ENCODE measurements at regions not wholly inside any gene's neighbourhood (a gene's known extent, or its start where the extent isn't known, plus 50 kb on each side); places are given as distances from the start of the nearest gene placed in this dataset.

DNA sequence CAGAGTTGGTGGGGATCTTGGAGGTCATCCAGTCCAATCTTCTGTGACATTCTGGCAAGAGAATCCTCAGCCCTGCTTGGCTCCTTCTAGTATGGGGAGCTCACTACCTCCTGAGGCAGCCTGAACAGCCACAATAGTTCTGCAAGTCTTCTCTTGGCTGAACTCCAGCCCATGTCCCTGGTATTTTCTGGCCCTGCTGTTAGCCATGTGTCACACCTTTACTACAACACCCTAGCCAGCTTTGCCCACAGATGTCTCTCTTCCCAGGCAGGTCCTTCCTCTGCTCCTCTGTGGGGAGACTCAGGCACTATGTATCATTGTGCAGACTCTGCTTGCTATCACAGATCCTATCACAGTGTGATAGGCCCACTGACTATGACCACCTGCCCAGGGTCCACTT lies 297.7 kb downstream of the CTTN start:
- no peak overlapping the region for H3K9ac ChIP-seq (ENCODE audit: low read length)
- no peaks in the 10 kb centered on the region for H3K36me3 ChIP-seq (ENCODE audit: insufficient read depth, low read length)
- no peaks in the 10 kb centered on the region for H3K79me2 ChIP-seq (ENCODE audit: insufficient read depth, low read length)
- FAIRE-seq (no peak), DNase-seq (ENCODE audit: low read depth) (no peak)
- no peaks in the 10 kb centered on the region for H4K20me1 ChIP-seq (ENCODE audit: insufficient read depth, low read length)
- H3K27ac ChIP-seq (ENCODE audit: low read depth, low read length), result no peak overlapping the region
- Mint-ChIP-seq H3K4me1 (ENCODE audit: low read depth, unreplicated experiment) (no peaks in the 10 kb centered on the region), H3K4me3 (ENCODE audit: unreplicated experiment) (no peak overlapping the region), H3K36me3 (ENCODE audit: low read depth, unreplicated experiment) (peaks cover 6% of the 10 kb centered on the region), H3K27me3 (ENCODE audit: low read depth, unreplicated experiment) (peaks cover 48% of the 10 kb centered on the region), H3K9me3 (ENCODE audit: unreplicated experiment) (peaks cover 17% of the 10 kb centered on the region), H3K27ac (ENCODE audit: unreplicated experiment) (no peak overlapping the region)
- no peaks in the 10 kb centered on the region for H3K4me1 ChIP-seq (ENCODE audit: insufficient read depth, low read length)
- peaks cover 4% of the 10 kb centered on the region for H3K27me3 ChIP-seq (ENCODE audit: insufficient read depth, low read length)
- no peaks in the 10 kb centered on the region for H3K9me3 ChIP-seq (ENCODE audit: insufficient read depth, low read depth, low read length)
- no peak overlapping the region for H2AFZ ChIP-seq (ENCODE audit: low read depth, low read length)
- no peak for TF ChIP-seq EZH2 (IDR thresholded peaks at IDR 0.05; ENCODE audit: insufficient read depth, low read length)
- TF ChIP-seq, protein P1, sequence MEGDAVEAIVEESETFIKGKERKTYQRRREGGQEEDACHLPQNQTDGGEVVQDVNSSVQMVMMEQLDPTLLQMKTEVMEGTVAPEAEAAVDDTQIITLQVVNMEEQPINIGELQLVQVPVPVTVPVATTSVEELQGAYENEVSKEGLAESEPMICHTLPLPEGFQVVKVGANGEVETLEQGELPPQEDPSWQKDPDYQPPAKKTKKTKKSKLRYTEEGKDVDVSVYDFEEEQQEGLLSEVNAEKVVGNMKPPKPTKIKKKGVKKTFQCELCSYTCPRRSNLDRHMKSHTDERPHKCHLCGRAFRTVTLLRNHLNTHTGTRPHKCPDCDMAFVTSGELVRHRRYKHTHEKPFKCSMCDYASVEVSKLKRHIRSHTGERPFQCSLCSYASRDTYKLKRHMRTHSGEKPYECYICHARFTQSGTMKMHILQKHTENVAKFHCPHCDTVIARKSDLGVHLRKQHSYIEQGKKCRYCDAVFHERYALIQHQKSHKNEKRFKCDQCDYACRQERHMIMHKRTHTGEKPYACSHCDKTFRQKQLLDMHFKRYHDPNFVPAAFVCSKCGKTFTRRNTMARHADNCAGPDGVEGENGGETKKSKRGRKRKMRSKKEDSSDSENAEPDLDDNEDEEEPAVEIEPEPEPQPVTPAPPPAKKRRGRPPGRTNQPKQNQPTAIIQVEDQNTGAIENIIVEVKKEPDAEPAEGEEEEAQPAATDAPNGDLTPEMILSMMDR (IDR thresholded peaks at IDR 0.05; ENCODE audit: insufficient read depth, low read depth, low read length), result no peak
- no peak overlapping the region for H3K4me3 ChIP-seq (ENCODE audit: insufficient read depth, low read depth, low read length)
- H3K4me2 ChIP-seq (ENCODE audit: low read length), result no peak overlapping the region

DNA sequence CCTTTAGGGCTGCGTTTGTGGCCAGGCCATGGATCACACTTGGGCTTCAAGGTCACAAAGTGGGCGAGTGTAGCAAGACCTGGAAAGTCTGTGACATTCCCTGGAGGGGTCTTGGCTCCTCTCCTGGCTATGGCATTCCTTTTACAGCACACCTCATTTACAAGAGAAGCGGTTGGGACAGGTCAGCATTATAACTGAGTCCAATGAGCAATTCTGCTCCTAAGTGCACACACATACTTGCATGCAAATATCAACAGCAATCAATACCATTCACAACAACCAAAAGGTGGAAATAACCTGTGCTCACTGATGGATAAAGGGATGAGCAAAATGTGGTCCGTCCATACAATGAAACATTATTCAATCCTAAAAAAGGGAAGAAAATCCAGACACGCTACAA lies 298.2 kb downstream of the CTTN start:
- DNase-seq (ENCODE audit: low read depth), result no peak

DNA sequence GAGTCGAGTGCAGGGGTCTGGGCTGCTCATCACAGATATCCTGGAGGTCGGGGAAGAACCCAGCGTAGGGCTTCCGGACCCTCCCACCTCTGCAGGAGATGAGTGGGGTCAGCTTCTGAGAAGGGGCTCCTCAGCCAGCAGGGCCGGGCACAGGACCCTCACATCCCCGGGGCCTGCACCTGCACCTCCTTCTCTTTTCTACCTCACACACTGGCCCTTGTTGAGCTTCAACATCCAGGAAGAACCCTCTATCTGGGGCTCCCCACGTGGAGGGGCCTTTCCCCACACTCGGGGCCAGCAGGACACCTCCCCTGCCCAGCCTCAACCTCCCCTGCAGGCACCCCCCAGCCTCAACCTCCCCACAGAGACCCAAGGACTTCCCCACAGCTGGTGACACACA lies 299.4 kb downstream of the CTTN start:
- Histone ChIP-seq H3K36me3 (ENCODE audit: insufficient read depth, low read length) (no peaks in the 10 kb centered on the region), H3K4me2 (ENCODE audit: low read length) (no peak overlapping the region), H3K9me3 (ENCODE audit: insufficient read depth, low read depth, low read length) (no peaks in the 10 kb centered on the region), H3K79me2 (ENCODE audit: insufficient read depth, low read length) (no peaks in the 10 kb centered on the region), H3K4me3 (ENCODE audit: insufficient read depth, low read depth, low read length) (no peak overlapping the region), H3K9ac (ENCODE audit: low read length) (no peak overlapping the region), H3K4me1 (ENCODE audit: insufficient read depth, low read length) (no peaks in the 10 kb centered on the region), H3K27me3 (ENCODE audit: insufficient read depth, low read length) (peaks cover 2% of the 10 kb centered on the region), H3K27ac (ENCODE audit: low read depth, low read length) (no peak overlapping the region), H4K20me1 (ENCODE audit: insufficient read depth, low read length) (no peaks in the 10 kb centered on the region), H2AFZ (ENCODE audit: low read depth, low read length) (no peak overlapping the region)
- DNase-seq (ENCODE audit: low read depth) (no peak), FAIRE-seq (no peak)
- Mint-ChIP-seq H3K27me3 (ENCODE audit: low read depth, unreplicated experiment) (peaks cover 43% of the 10 kb centered on the region), H3K36me3 (ENCODE audit: low read depth, unreplicated experiment) (peaks cover 6% of the 10 kb centered on the region), H3K9me3 (ENCODE audit: unreplicated experiment) (peaks cover 17% of the 10 kb centered on the region), H3K4me3 (ENCODE audit: unreplicated experiment) (no peak overlapping the region), H3K27ac (ENCODE audit: unreplicated experiment) (no peak overlapping the region), H3K4me1 (ENCODE audit: low read depth, unreplicated experiment) (no peaks in the 10 kb centered on the region)
- no peak for TF ChIP-seq EZH2 (IDR thresholded peaks at IDR 0.05; ENCODE audit: insufficient read depth, low read length)
- TF ChIP-seq, protein P1 (IDR thresholded peaks at IDR 0.05; ENCODE audit: insufficient read depth, low read depth, low read length), result no peak

More for the DNA sequence above, 298.2 kb downstream of the CTTN start:
- no peaks in the 10 kb centered on the region for H3K4me1 Mint-ChIP-seq (ENCODE audit: low read depth, unreplicated experiment)
- H2AFZ ChIP-seq (ENCODE audit: low read depth, low read length), result no peak overlapping the region
- no peak overlapping the region for H3K27ac Mint-ChIP-seq (ENCODE audit: unreplicated experiment)
- H3K79me2 ChIP-seq (ENCODE audit: insufficient read depth, low read length), result no peaks in the 10 kb centered on the region
- H3K4me3 ChIP-seq (ENCODE audit: insufficient read depth, low read depth, low read length), result no peak overlapping the region
- no peak for TF ChIP-seq EZH2 (IDR thresholded peaks at IDR 0.05; ENCODE audit: insufficient read depth, low read length)
- TF ChIP-seq, protein P1 (IDR thresholded peaks at IDR 0.05; ENCODE audit: insufficient read depth, low read depth, low read length), result no peak
- H3K4me1 ChIP-seq (ENCODE audit: insufficient read depth, low read length), result no peaks in the 10 kb centered on the region
- H3K4me2 ChIP-seq (ENCODE audit: low read length), result no peak overlapping the region
- no peak overlapping the region for H3K27ac ChIP-seq (ENCODE audit: low read depth, low read length)
- peaks cover 6% of the 10 kb centered on the region for H3K36me3 Mint-ChIP-seq (ENCODE audit: low read depth, unreplicated experiment)
- H3K9me3 ChIP-seq (ENCODE audit: insufficient read depth, low read depth, low read length), result no peaks in the 10 kb centered on the region
- no peak for FAIRE-seq
- peaks cover 4% of the 10 kb centered on the region for H3K27me3 ChIP-seq (ENCODE audit: insufficient read depth, low read length)
- H3K9ac ChIP-seq (ENCODE audit: low read length), result no peak overlapping the region
- peaks cover 17% of the 10 kb centered on the region for H3K9me3 Mint-ChIP-seq (ENCODE audit: unreplicated experiment)
- H3K4me3 Mint-ChIP-seq (ENCODE audit: unreplicated experiment), result no peak overlapping the region
- no peaks in the 10 kb centered on the region for H3K36me3 ChIP-seq (ENCODE audit: insufficient read depth, low read length)
- H3K27me3 Mint-ChIP-seq (ENCODE audit: low read depth, unreplicated experiment), result peaks cover 48% of the 10 kb centered on the region
- H4K20me1 ChIP-seq (ENCODE audit: insufficient read depth, low read length), result no peaks in the 10 kb centered on the region
